Uterus (tissue), 2 donors: ENCODE measurements at regions not wholly inside any gene's neighbourhood (a gene's known extent, or its start where the extent isn't known, plus 50 kb on each side); places are given as distances from the start of the nearest gene placed in this dataset.
"Not testable (repeated sequence)": the region's sequence is repeated elsewhere in the genome, so short reads cannot be mapped to it uniquely, and the experiment has no call there.

Source experiments
- CTCF ChIP-seq, 4 experiments: fragments of 200-600 bp in 2 of 4; fragments of 450-650 bp in 2 of 4; sonication (generic) in 2 of 4; IDR thresholded peaks; one replicate each; pipeline ENCODE4 v1.5.1; 2016 to 2019; ENCODE audit warnings: antibody characterized with exemption in 4 of 4, mild to moderate bottlenecking in 2 of 4, moderate library complexity in 1 of 4
- POLR2A ChIP-seq, 2 donors: fragments of 450-650 bp; IDR thresholded peaks; one replicate each; pipeline ENCODE4 v1.6.1; 2016; ENCODE audit warnings: antibody characterized with exemption in 2 of 2, mild to moderate bottlenecking in 1 of 2, moderate library complexity in 1 of 2

- not testable (repeated sequence) for TF ChIP-seq CTCF, POLR2A (IDR thresholded peaks at IDR 0.05)
Measured at GRCh38 chr5:63388188-63388587, 574.1 kb downstream of the HTR1A start.
